ENCODE measurements at regions not wholly inside any gene's neighbourhood (a gene's known extent, or its start where the extent isn't known, plus 50 kb on each side); places are given as distances from the start of the nearest gene placed in this dataset.

- no peak for TF ChIP-seq CTCF (IDR thresholded peaks at IDR 0.05; ENCODE audit: poor library complexity, severe bottlenecking)
- TF ChIP-seq, protein P1, sequence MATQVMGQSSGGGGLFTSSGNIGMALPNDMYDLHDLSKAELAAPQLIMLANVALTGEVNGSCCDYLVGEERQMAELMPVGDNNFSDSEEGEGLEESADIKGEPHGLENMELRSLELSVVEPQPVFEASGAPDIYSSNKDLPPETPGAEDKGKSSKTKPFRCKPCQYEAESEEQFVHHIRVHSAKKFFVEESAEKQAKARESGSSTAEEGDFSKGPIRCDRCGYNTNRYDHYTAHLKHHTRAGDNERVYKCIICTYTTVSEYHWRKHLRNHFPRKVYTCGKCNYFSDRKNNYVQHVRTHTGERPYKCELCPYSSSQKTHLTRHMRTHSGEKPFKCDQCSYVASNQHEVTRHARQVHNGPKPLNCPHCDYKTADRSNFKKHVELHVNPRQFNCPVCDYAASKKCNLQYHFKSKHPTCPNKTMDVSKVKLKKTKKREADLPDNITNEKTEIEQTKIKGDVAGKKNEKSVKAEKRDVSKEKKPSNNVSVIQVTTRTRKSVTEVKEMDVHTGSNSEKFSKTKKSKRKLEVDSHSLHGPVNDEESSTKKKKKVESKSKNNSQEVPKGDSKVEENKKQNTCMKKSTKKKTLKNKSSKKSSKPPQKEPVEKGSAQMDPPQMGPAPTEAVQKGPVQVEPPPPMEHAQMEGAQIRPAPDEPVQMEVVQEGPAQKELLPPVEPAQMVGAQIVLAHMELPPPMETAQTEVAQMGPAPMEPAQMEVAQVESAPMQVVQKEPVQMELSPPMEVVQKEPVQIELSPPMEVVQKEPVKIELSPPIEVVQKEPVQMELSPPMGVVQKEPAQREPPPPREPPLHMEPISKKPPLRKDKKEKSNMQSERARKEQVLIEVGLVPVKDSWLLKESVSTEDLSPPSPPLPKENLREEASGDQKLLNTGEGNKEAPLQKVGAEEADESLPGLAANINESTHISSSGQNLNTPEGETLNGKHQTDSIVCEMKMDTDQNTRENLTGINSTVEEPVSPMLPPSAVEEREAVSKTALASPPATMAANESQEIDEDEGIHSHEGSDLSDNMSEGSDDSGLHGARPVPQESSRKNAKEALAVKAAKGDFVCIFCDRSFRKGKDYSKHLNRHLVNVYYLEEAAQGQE (IDR thresholded peaks at IDR 0.05; ENCODE audit: borderline replicate concordance), result no peak
- TF ChIP-seq SMC3 (conservative IDR thresholded peaks at IDR 0.05; ENCODE audit: poor library complexity), result no peak
- TF ChIP-seq MXI1 (conservative IDR thresholded peaks at IDR 0.05; ENCODE audit: poor library complexity, severe bottlenecking), result no peak
- TF ChIP-seq POLR2AphosphoS5 (IDR thresholded peaks at IDR 0.05), result no peak
Observed at GRCh38 chr19:29299416-29300380, 86.7 kb upstream of the UQCRFS1 start.

Data from neural cell (in vitro differentiated cells).